ACHN (cell line): ENCODE measurements at regions not wholly inside any gene's neighbourhood (a gene's known extent, or its start where the extent isn't known, plus 50 kb on each side); places are given as distances from the start of the nearest gene placed in this dataset.

Experiments
- DNase-seq: peaks from one replicate; pipeline ENCODE4 v3.0.0-alpha.2; 2015
- in situ Hi-C: cut with HindIII; loops from 2 replicates; pipeline ENCODE4 v1.10.0; 2017; ENCODE audit warnings: low sequenced_read_pairs, low pct_ligation_motif_present, low pct_unique_long_range_greater_than_20kb

- in situ Hi-C loops, result no loop called here
- DNase-seq, result no peak
These were observed 568.2 kb upstream of the REG3G start for GRCh38 chr2:78457269-78457668.

GRCh38 chr2:78465707-78466106 lies 559.8 kb upstream of the REG3G start:
- peak; percentile 21 for DNase-seq
- in situ Hi-C loops, result no loop called here

- DNase-seq, result no peak
- in situ Hi-C loops, result no loop called here
These were observed 548.8 kb upstream of the REG3G start for GRCh38 chr2:78476619-78477229.

GRCh38 chr2:78486565-78486964 lies 538.9 kb upstream of the REG3G start:
- no peak for DNase-seq
- in situ Hi-C loops, result no loop called here

GRCh38 chr2:78498125-78498524 lies 527.4 kb upstream of the REG3G start:
- DNase-seq, result no peak
- in situ Hi-C loops, result no loop called here

- in situ Hi-C loops, result no loop called here
- no peak for DNase-seq
These were observed 519.2 kb upstream of the REG3G start for GRCh38 chr2:78506301-78506700.

- in situ Hi-C loops, result no loop called here
- no peak for DNase-seq
These were observed 503.6 kb upstream of the REG3G start for GRCh38 chr2:78521938-78522337.

GRCh38 chr2:78532762-78533379 lies 492.6 kb upstream of the REG3G start:
- in situ Hi-C loops, result no loop called here
- DNase-seq, result no peak

- in situ Hi-C loops, result no loop called here
- DNase-seq, result no peak
These were observed 490.1 kb upstream of the REG3G start for GRCh38 chr2:78535395-78535794.

- in situ Hi-C loops, result no loop called here
- DNase-seq, result no peak
These were observed 487.2 kb upstream of the REG3G start for GRCh38 chr2:78538322-78538721.

GRCh38 chr2:78540255-78540654 lies 485.2 kb upstream of the REG3G start:
- no peak for DNase-seq
- in situ Hi-C loops, result no loop called here

GRCh38 chr2:78541088-78541450 lies 484.4 kb upstream of the REG3G start:
- no peak for DNase-seq
- in situ Hi-C loops, result no loop called here

- DNase-seq, result no peak
These were observed 483.8 kb upstream of the REG3G start for GRCh38 chr2:78541451-78542267.

GRCh38 chr2:78546843-78547242 lies 478.7 kb upstream of the REG3G start:
- in situ Hi-C loops, result no loop called here
- DNase-seq, result no peak

More at GRCh38 chr2:78541451-78542267, 483.8 kb upstream of the REG3G start:
- in situ Hi-C loops, result no loop called here

GRCh38 chr2:78549766-78550165 lies 475.7 kb upstream of the REG3G start:
- in situ Hi-C loops, result no loop called here
- no peak for DNase-seq

GRCh38 chr2:78553866-78554647 lies 471.4 kb upstream of the REG3G start:
- in situ Hi-C loops, result no loop called here
- DNase-seq, result no peak

- in situ Hi-C loops, result no loop called here
- no peak for DNase-seq
These were observed 463.6 kb upstream of the REG3G start for GRCh38 chr2:78561876-78562275.

- in situ Hi-C loops, result no loop called here
- no peak for DNase-seq
These were observed 460.8 kb upstream of the REG3G start for GRCh38 chr2:78564666-78565065.

- DNase-seq, result no peak
- in situ Hi-C loops, result no loop called here
These were observed 456.6 kb upstream of the REG3G start for GRCh38 chr2:78568782-78569373.
